GM06990 (cell line): ENCODE measurements at regions not wholly inside any gene's neighbourhood (a gene's known extent, or its start where the extent isn't known, plus 50 kb on each side); places are given as distances from the start of the nearest gene placed in this dataset.

Source experiments
- DNase-seq: peaks from one replicate; pipeline ENCODE4 v3.0.0-alpha.2; 2011; ENCODE audit not compliant: insufficient read length; ENCODE audit errors: extremely low read depth
- H3K27me3 ChIP-seq: replicated peaks from 2 replicates; pipeline ENCODE4 v1.6.0; 2011; ENCODE audit warnings: low read length; ENCODE audit not compliant: control insufficient read depth, insufficient read depth
- H3K36me3 ChIP-seq: 2 replicates; pipeline ENCODE4 v1.5.1; 2011; ENCODE audit warnings: low read length; ENCODE audit not compliant: control insufficient read depth, insufficient read depth
- H3K4me3 ChIP-seq: replicated peaks from 2 replicates; pipeline ENCODE4 v1.5.1; 2011; ENCODE audit warnings: low read depth, mild to moderate bottlenecking, control low read depth, low read length
- CTCF ChIP-seq: IDR thresholded peaks from 2 replicates; pipeline ENCODE4 v1.5.1; 2011; ENCODE audit warnings: low read length, control low read depth, mild to moderate bottlenecking, inconsistent platforms; ENCODE audit not compliant: insufficient read depth, poor library complexity, severe bottlenecking

GRCh38 chr16:52755396-52755795 lies 208.5 kb upstream of the TOX3 start:
- Histone ChIP-seq H3K4me3 (no peak overlapping the region), H3K36me3 (no peaks in the 10 kb centered on the region), H3K27me3 (no peaks in the 10 kb centered on the region)
- TF ChIP-seq CTCF: no peak
- no peak for DNase-seq

DNA sequence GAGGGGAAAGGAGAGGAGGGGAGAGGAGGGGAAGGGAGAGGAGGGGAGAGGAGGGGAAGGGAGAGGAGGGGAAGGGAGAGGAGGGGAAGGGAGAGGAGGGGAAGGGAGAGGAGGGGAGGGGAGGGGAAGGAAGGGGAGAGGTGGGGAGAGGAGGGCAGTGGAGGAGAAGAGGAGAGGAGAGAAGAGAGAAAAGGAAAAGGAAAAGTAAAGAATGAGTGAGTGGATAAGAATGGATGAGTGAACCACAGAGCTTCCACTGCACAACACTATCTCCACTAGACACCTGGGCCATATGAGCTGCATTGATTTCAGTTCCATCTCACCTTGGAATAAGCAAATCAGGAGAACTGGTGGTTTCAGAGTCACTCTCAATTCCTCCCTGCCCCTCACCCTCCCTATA lies 204.1 kb upstream of the TOX3 start:
- no peaks in the 10 kb centered on the region for H3K27me3 ChIP-seq
- H3K36me3 ChIP-seq: no peaks in the 10 kb centered on the region
- TF ChIP-seq CTCF: no peak
- no peak for DNase-seq
- no peak overlapping the region for H3K4me3 ChIP-seq

GRCh38 chr16:52748741-52749140 lies 201.8 kb upstream of the TOX3 start:
- no peak for TF ChIP-seq CTCF
- no peak overlapping the region for H3K4me3 ChIP-seq

DNA sequence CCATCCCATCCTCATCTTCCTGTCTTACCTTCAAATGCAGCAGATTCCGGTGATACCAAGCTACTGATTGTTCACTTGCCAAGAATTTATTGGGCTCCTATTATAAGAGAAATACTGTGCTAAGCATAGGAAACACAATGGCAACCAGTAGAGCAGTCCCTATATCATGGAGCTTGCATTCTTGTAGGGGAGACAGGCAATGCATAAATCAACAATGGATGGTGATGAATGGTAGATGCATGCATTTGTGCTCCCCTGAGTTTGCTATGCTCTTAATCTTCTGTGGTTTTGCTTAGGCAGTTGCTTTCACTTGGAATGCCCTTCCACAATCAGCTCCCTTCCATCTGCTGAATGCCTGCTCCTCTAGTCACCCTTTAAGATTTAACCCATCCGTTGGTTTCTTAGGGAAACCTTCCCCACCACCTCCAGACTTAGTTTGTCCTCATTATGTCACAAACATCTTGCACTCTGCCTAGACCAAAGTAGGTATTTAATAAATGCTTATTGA lies 200.2 kb upstream of the TOX3 start:
- Histone ChIP-seq H3K36me3 (no peaks in the 10 kb centered on the region), H3K27me3 (no peaks in the 10 kb centered on the region), H3K4me3 (no peak overlapping the region)
- DNase-seq: no peak
- TF ChIP-seq CTCF: no peak

More at GRCh38 chr16:52748741-52749140, 201.8 kb upstream of the TOX3 start:
- Histone ChIP-seq H3K36me3 (no peaks in the 10 kb centered on the region), H3K27me3 (no peaks in the 10 kb centered on the region)
- DNase-seq: no peak

DNA sequence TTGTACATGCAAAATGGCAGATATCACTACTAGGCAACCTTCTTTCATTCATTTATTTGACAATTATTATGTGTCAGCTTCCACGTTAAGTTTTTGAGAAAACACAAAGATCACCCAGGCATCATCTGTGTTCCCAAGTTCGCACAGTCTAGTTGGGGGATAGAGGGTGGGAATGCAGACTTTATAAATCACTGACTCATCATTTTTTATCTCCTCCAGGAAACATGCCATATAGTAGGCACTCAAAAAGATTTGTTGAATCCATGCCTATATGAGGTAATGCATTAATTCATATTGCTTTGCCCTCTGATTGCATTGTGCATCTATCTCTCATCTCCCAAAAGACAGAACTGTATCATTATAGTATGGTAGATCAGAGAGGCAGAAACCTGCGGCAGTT lies 196.8 kb upstream of the TOX3 start:
- Histone ChIP-seq H3K36me3 (no peaks in the 10 kb centered on the region), H3K4me3 (no peak overlapping the region), H3K27me3 (no peaks in the 10 kb centered on the region)
- no peak for DNase-seq
- no peak for TF ChIP-seq CTCF

DNA sequence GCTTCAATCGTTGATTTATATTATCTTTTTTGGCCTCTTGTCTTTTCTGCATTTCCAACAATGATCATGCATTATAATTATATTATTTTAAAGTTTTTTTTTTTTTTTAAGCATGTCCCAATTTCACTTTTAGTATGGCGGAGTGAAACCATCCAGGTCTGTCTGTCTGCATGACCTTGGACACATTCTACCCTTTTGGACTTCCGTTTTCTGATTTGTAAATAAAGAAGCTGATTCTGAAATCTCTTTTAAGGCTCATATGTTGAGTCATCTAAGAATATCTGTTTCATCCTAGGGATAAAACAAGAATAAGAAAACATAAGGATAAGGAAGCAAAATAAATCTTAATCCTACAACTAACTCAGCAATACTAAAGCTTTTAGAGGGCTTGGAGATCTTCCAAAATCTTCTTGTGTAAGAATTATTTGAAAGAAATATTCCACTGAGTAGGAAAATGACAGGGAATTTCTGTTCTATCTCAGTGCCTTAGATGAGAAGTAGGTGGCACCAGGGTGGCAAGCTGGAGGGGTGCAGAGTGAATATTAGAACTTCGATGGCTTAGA lies 195.7 kb upstream of the TOX3 start:
- Histone ChIP-seq H3K36me3 (no peaks in the 10 kb centered on the region), H3K27me3 (no peaks in the 10 kb centered on the region), H3K4me3 (no peak overlapping the region)
- DNase-seq: no peak
- no peak for TF ChIP-seq CTCF
